AG09319 (cell line): ENCODE measurements at regions not wholly inside any gene's neighbourhood (a gene's known extent, or its start where the extent isn't known, plus 50 kb on each side); places are given as distances from the start of the nearest gene placed in this dataset.

Experiments used
- DNase-seq: peaks from one replicate; pipeline ENCODE4 v3.0.0-alpha.2; 2010; ENCODE audit warnings: low read depth; ENCODE audit errors: extremely low read depth
- TF ChIP-seq, protein P1 (sequence below): IDR thresholded peaks from 2 replicates; pipeline ENCODE4 v1.5.1; 2011; ENCODE audit warnings: low read depth, mild to moderate bottlenecking, inconsistent platforms, low read length, moderate library complexity

DNA sequence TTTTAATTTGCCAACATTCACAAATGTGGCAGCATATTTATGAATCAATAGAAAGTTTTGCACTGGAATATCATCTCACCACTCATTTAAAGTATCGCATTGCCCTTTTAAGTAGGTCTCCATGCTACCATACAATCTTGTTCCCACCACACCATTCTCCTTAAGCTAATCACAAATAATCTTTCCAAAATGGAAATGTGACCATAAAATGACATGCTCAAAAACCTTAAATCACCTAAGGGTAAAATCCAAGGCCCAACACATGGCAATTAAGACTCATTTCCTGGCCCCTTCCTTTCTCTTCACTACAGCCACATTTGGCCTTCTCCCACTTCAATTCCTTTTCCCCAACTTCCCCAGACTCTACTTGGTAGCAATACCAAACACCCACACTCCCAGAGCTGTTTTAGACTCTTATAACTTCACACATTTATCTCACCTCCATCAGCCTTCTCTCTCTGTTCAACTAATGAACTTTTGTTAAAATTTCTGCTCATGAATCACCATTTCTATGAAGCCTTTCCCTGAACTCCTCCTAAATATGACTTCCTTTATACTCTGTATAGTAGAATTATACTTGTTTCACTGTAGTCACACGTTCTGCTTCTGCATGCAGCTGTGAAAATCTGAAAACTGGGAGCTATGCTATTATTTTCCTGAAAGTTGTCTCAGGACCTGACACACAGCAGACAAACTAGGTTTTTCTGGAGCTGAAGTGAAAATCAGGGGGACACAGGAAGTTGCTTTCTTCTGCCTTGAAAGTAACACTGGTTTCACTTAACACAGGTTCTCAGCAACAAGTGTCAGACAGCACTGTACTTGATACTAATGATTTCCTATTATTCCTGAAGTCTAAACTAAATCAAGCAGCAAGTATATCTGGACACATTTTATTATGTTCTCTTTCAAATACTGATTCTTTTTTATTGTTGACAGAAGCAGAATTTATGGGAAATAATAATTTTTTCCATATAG, 303.9 kb downstream of the ZEB2 start:
- no peak for DNase-seq
- TF ChIP-seq, protein P1, sequence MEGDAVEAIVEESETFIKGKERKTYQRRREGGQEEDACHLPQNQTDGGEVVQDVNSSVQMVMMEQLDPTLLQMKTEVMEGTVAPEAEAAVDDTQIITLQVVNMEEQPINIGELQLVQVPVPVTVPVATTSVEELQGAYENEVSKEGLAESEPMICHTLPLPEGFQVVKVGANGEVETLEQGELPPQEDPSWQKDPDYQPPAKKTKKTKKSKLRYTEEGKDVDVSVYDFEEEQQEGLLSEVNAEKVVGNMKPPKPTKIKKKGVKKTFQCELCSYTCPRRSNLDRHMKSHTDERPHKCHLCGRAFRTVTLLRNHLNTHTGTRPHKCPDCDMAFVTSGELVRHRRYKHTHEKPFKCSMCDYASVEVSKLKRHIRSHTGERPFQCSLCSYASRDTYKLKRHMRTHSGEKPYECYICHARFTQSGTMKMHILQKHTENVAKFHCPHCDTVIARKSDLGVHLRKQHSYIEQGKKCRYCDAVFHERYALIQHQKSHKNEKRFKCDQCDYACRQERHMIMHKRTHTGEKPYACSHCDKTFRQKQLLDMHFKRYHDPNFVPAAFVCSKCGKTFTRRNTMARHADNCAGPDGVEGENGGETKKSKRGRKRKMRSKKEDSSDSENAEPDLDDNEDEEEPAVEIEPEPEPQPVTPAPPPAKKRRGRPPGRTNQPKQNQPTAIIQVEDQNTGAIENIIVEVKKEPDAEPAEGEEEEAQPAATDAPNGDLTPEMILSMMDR = no peak

DNA sequence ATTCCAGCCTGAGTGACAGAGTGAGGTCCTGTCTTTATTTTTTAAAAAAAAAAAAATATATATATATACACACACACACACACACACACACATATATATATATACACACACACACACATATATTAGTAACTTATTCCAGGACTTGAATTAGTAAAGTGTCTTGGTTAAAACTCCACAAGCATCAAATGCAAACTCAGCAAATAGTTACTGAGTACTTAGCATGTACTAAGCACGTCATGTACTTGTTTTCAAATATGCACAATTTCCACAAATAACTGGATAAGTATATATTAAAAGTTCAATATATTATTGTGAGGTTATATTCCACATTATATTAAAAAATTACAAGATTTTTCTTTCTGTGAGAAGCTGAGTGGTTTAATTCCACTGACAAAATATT, 304.7 kb downstream of the ZEB2 start:
- no peak for DNase-seq
- TF ChIP-seq, protein P1 = no peak

DNA sequence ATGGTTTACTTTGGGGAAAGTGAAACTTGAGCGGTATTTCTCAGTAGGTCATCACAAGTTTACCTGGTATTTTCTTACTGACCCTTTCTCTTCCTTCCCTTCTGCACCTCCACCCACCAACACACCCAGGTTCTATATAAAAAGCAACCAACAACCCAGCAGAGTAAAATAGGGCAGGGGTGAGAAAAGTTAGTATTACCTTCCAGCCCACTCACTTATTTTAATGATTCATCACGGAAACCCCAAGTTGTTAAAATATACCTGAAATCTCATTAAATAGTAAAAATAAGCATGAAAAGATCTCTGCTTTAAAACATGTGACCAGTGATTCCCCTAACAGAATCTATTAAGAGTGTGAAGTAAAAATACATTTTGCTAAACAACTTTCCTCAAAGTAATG, 306.1 kb downstream of the ZEB2 start:
- TF ChIP-seq, protein P1 = no peak
- DNase-seq = no peak

DNA sequence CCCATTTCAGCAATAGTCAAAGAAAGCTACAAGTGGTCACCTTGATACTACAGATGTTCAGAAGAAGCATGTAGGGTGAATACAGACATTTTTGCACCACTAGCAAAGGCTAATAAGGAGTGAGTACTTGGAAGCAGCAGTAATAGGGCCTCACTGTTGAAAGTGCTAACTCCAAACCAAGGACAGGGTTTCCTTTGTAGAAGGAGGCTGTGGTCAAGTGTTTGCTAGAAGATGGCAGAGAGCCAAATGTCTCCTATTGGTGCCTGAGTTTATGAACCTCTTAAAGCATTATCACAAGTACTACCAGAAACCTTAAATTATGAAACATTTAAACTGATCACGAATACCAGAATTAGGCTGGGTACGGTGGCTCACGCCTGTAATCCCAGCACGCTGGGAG, 308.1 kb downstream of the ZEB2 start:
- no peak for DNase-seq
- TF ChIP-seq, protein P1 = no peak

DNA sequence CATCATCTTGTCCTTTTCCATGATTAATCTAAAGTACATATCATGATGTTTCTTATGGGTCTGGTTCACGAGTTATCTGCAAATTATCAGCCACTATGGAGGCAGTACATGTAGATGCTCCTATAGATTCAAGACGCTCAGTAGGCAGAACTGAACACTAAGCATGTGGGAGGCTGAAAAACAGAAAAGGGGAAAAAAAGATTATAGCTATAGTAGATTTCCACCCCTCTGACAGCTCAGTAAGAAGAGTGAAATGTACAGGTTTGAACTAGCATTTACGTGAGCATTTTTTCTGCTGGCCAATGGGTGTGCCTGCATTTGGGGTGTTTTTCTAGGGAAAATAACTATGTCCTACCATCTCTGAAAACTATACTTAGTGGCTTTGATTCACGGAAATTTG, 308.9 kb downstream of the ZEB2 start:
- TF ChIP-seq, protein P1 = no peak
- no peak for DNase-seq

DNA sequence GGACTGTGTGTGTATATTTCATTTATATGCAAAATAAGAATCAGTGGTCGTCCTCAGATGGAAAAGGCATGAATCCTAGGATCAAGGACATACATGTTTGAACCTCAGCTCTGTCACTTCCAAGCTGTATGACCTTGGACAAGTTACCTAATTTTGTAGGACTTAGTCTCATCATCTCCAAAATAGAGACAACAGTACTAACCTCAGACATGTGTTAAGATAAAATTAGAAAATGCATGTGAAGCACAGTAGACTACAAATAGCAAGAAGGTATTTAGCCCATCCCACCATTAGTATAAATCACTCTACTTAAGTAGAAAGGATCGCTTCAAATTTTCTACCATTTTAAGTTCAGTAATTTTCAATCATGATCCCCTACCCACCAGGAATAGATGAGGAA, 309.8 kb downstream of the ZEB2 start:
- DNase-seq = no peak
- TF ChIP-seq, protein P1 = no peak

DNA sequence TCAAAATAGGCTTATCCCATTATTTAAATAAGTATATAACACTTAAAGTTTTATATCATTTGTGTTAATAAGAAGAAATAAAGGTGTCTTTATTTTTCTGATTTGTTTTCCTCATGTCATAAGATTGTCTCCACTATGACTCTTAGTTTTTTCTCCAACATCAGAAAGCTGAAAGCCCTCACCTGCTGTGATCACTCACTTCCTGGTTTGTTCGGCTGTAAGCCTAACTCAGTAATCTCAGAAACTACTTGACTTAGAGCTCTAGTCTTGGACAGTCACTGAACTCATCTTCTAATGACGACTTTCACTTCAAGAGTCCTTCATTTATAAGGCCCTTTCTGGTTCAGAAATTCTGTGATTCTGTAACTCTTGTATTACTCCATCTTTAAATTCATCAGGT, 311.0 kb downstream of the ZEB2 start:
- TF ChIP-seq, protein P1 = no peak
- DNase-seq = no peak
